Cardiac muscle cell (in vitro differentiated cells and primary cell): ENCODE measurements at regions not wholly inside any gene's neighbourhood (a gene's known extent, or its start where the extent isn't known, plus 50 kb on each side); places are given as distances from the start of the nearest gene placed in this dataset.

Experiments used
- DNase-seq, 2 donors: peaks; one replicate each; pipeline versions ENCODE4 v3.0.0 to v3.0.0-alpha.2; 2010 to 2017; ENCODE audit warnings: low read depth in 1 of 2, low spot score in 1 of 2
- H3K27ac ChIP-seq: fragments of 200-600 bp; sonication (generic); 2 replicates; pipeline ENCODE4 v1.5.1; 2016
- H3K27me3 ChIP-seq: fragments of 200-600 bp; sonication (generic); 2 replicates; pipeline ENCODE4 v1.6.0; 2016; ENCODE audit warnings: control low read depth
- H3K36me3 ChIP-seq: fragments of 200-600 bp; sonication (generic); 2 replicates; pipeline ENCODE4 v1.5.1; 2016; ENCODE audit warnings: control low read depth
- H3K4me1 ChIP-seq: fragments of 200-600 bp; sonication (generic); 2 replicates; pipeline ENCODE4 v1.8.1; 2017; ENCODE audit warnings: low read depth, mild to moderate bottlenecking, mixed run types
- H3K4me3 ChIP-seq: fragments of 200-600 bp; sonication (generic); 2 replicates; pipeline ENCODE4 v1.5.1; 2016; ENCODE audit warnings: mild to moderate bottlenecking
- H3K9me3 ChIP-seq: fragments of 200-600 bp; sonication (generic); 2 replicates; pipeline ENCODE4 v1.5.1; 2017; ENCODE audit warnings: low read depth, mild to moderate bottlenecking, control low read depth
- CTCF ChIP-seq: IDR thresholded peaks from 2 replicates; pipeline ENCODE4 v1.5.1; 2012; ENCODE audit warnings: low read depth, mild to moderate bottlenecking, low read length

- H3K4me3 ChIP-seq = no peak overlapping the region
- H3K36me3 ChIP-seq = no peaks in the 10 kb centered on the region
- H3K27me3 ChIP-seq = no peaks in the 10 kb centered on the region
- H3K27ac ChIP-seq = no peak overlapping the region
- DNase-seq = no peak
- H3K4me1 ChIP-seq = peaks cover 22% of the 10 kb centered on the region
- H3K9me3 ChIP-seq = no peaks in the 10 kb centered on the region
- no peak for TF ChIP-seq CTCF
Measured at GRCh38 chrX:69110116-69110530, 55.1 kb downstream of the PJA1 start.

DNA sequence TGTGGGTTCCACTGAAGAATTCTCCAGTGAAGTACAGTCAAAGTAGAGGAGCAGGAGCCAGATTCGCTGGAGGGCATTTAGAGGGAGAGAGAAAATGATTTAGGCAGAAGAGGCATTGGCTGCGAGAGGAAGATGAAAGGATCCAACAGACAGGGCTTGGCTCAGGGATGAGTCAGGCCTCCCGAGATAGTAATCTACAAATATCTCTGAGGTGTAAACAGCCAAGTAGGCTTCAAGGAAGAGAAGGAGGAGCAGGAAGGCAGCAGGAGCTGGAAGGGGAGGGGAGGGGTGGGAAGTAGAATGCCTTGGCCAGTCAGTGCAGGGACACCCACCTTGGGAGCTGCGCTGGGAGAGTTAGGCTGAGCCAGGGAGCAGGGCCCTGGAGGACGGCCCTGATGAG, 55.5 kb downstream of the PJA1 start:
- TF ChIP-seq CTCF = no peak
- DNase-seq = no peak
- Histone ChIP-seq H3K4me1 (peaks cover 18% of the 10 kb centered on the region), H3K36me3 (no peaks in the 10 kb centered on the region), H3K4me3 (no peak overlapping the region), H3K9me3 (no peaks in the 10 kb centered on the region), H3K27ac (no peak overlapping the region), H3K27me3 (no peaks in the 10 kb centered on the region)

- Histone ChIP-seq H3K4me1 (peaks cover 16% of the 10 kb centered on the region), H3K27ac (no peak overlapping the region), H3K4me3 (no peak overlapping the region), H3K9me3 (no peaks in the 10 kb centered on the region), H3K36me3 (no peaks in the 10 kb centered on the region), H3K27me3 (no peaks in the 10 kb centered on the region)
- no peak for DNase-seq
- no peak for TF ChIP-seq CTCF
Measured at GRCh38 chrX:69109036-69109663, 56.1 kb downstream of the PJA1 start.

GRCh38 chrX:69107747-69108401, 57.4 kb downstream of the PJA1 start:
- peak; percentile 30 to 33 for DNase-seq

DNA sequence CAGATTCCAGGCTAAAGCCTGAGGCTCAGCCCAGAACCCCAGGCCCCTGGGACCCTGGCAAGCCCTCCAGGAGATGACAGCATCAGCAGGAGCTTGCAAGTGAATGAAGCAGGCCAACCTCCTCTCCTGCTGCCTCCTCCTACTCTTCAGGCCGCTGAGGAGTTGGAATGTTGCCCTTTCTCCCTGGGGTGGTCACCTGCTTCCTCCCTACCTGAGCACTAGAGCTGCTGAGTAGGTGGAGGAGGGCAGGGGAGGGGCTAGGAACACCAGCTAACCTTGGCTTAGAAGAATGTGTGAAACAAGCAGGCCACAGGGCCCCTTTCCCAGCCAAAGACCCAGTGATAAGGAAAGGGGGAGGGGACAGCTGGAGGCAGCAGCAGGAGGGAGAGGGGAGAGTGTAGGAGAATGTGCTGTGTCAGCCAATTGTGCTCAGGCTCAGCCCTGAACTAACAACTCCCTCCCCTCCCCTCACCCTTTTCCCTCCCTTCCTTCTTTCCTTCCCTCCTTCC, 58.0 kb downstream of the PJA1 start:
- Histone ChIP-seq H3K4me1 (peaks cover 16% of the 10 kb centered on the region), H3K27me3 (no peaks in the 10 kb centered on the region), H3K9me3 (no peaks in the 10 kb centered on the region), H3K4me3 (no peak overlapping the region), H3K36me3 (no peaks in the 10 kb centered on the region), H3K27ac (peak overlapping the region; percentile 89)
- DNase-seq = peak; percentile 72 to 74
- no peak for TF ChIP-seq CTCF

More at GRCh38 chrX:69107747-69108401, 57.4 kb downstream of the PJA1 start:
- Histone ChIP-seq H3K36me3 (no peaks in the 10 kb centered on the region), H3K4me1 (peaks cover 16% of the 10 kb centered on the region), H3K27me3 (no peaks in the 10 kb centered on the region), H3K27ac (peak overlapping the region; percentile 89), H3K4me3 (no peak overlapping the region), H3K9me3 (no peaks in the 10 kb centered on the region)
- no peak for TF ChIP-seq CTCF
